ENCODE measurements at regions not wholly inside any gene's neighbourhood (a gene's known extent, or its start where the extent isn't known, plus 50 kb on each side); places are given as distances from the start of the nearest gene placed in this dataset.
"Not testable (repeated sequence)": the region's sequence is repeated elsewhere in the genome, so short reads cannot be mapped to it uniquely, and the experiment has no call there.

- DNase-seq: no peak
Measured at GRCh38 chr16:8109510-8110369, 480.6 kb downstream of the TMEM114 start.

- DNase-seq: no peak
Measured at GRCh38 chr16:8108991-8109509, 481.3 kb downstream of the TMEM114 start.

DNA sequence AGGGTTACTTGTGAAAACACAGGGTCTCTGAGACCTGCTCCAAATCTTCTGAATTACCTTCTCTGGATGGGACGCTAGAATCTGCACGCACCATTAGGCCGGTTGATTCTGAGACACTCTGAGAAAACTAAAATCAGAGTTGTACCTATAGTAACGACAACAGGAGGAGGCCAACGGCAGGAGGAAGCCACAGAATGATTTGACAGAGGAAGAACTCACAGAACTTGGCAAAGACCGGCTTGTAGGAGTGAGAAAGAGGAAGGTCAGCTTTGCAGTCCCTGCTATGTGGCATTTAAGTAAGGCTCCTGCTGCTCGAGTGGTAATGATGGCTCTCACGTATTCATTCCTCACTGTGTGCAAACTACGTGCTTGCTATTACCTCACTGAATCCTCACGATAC lies 483.0 kb downstream of the TMEM114 start:
- no peak for DNase-seq

DNA sequence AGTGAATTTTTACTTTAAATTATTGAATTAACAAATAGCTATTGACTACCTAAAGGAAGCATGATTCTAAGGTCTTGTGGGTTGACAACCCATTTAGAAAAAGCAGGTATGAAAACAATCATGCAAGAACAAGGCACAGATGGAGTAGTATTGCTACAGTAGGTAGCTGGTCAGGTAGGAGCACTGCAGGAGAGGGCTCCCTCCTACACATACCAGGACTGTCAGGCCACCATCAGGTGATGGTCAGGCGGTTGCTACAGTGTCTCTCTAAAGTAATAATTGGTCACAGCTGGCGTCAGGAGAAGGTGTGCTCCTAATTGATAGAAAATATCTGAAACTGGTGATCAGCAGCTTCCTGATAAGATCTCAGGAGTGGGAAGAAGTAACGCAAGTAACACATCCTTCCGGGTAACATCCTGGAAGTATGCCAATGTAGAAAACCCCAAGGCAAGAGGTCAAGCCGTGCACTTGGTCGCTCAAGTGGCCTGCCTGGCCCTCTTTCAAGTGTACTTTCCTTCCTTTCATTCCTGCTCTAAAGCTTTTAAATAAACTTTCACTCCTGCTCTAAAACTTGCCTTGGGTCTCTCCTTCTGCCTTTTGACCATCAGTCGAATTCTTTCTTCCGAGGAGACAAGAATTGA lies 486.5 kb downstream of the TMEM114 start:
- no peak for DNase-seq

GRCh38 chr16:8099586-8099985 lies 490.7 kb downstream of the TMEM114 start:
- DNase-seq: no peak

DNA sequence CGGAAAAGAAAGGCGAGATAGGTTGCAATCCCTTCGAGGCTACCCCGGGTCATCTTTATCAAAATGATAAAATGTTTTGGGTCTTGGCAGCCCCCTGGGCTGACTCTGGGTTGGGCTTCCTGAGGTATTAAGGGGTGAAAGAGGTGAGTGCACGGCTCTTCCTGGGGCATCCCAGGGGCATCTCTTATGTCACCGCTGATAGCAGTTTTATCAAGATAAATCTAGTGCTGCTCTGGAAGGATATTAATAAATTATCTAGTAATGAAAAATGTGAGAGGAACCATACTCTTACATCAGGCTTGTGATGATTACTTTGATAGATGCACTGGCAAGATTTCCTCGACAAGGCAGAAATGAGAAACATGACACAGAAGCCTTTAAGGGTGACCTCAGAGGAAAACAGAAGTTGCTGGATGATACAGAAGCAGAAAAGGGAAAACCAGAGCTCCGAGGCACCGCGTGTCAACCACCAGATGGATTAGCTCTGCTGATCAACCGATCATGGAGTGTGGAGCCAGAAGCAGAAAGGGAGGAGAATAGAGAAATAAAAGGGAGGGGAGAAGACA lies 491.3 kb downstream of the TMEM114 start:
- no peak for DNase-seq

- no peak for DNase-seq
Measured at GRCh38 chr16:8096211-8096610, 494.1 kb downstream of the TMEM114 start.

- DNase-seq: no peak
Measured at GRCh38 chr16:8094696-8095095, 495.6 kb downstream of the TMEM114 start.

GRCh38 chr16:8088820-8089338 lies 501.4 kb downstream of the TMEM114 start:
- DNase-seq: no peak

DNA sequence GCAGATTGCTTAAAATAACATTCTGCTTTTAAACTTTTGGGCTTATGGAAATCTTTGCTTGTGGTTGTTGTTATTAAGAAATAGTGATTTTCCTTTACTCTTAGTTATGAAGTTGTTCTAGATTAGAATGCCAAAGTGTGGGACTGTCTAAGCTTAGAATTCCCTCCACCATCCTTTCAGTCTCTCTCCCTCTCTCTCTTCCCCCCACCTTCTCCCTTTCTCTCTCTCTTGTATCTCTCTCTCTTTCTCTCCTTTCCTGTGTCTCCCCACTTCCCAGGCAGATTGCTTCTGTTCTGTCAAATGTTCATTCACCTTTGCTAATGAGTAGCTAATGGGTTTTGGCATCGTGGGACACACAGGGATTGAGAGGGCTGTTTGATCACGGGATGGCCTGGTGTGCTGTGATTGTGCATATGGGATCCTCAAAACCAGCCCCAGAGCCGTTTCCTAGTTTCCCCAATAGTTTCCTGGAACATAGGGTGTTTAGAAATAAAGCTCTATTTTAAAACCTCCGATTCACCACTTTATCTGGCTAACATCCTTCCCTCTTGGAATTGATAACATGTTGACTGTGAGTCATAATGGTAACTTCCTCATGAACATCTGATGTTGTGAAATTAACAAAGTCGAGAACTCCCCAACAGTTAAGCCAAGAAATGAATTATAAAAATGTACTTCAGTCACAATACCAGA lies 502.6 kb downstream of the TMEM114 start:
- no peak for DNase-seq

GRCh38 chr16:8087146-8087545 lies 503.2 kb downstream of the TMEM114 start:
- no peak for DNase-seq

- DNase-seq: no peak
Measured at GRCh38 chr16:8084882-8085281, 505.4 kb downstream of the TMEM114 start.

- DNase-seq: no peak
Measured at GRCh38 chr16:8084302-8084701, 506.0 kb downstream of the TMEM114 start.

DNA sequence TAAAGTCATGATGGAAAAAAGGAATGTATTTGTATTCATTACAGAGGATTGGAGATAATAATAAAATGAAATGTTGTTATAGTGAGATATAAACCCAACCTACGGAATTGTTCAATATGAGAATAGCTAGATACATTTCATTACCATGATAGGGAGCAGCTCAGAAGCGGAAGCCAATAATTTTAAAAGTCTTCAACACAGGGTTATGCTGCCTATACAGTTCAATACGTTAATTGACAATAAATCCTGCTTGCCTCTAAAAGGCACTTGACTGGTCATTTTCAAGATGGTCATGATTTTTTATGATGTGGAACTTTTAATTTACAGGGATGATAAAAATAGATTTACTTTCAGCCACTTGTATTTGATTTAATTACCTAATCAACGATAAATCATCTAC lies 506.8 kb downstream of the TMEM114 start:
- no peak for DNase-seq

DNA sequence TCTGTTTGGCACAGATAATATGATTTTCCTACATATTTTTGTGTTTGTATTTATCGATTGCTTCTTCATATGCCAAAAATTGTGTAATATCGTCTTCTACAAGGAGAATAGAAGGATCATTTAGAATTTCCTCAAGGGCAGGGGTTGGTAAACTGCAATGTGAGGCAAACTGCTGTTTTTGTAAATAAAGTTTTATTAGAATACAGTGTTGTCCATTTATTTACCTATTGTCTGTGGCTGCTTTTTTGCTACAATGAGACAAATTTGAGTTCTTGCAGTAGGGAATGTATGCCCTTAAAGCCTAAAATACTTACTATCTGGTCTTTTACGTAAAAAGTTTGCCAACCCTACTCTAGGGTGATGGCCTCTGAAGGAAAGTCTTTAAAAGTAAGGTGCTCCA lies 509.5 kb downstream of the TMEM114 start:
- no peak for DNase-seq

- DNase-seq: no peak
Measured at GRCh38 chr16:8075271-8075670, 515.0 kb downstream of the TMEM114 start.

- no peak for DNase-seq
Measured at GRCh38 chr16:8070506-8070905, 519.8 kb downstream of the TMEM114 start.

GRCh38 chr16:8068225-8068624 lies 522.1 kb downstream of the TMEM114 start:
- DNase-seq: not testable (repeated sequence)

GRCh38 chr16:8063159-8063558 lies 527.2 kb downstream of the TMEM114 start:
- no peak for DNase-seq

GRCh38 chr16:8062677-8063076 lies 527.6 kb downstream of the TMEM114 start:
- DNase-seq: no peak

- no peak for DNase-seq
Measured at GRCh38 chr16:8055761-8056160, 534.5 kb downstream of the TMEM114 start.

DNA sequence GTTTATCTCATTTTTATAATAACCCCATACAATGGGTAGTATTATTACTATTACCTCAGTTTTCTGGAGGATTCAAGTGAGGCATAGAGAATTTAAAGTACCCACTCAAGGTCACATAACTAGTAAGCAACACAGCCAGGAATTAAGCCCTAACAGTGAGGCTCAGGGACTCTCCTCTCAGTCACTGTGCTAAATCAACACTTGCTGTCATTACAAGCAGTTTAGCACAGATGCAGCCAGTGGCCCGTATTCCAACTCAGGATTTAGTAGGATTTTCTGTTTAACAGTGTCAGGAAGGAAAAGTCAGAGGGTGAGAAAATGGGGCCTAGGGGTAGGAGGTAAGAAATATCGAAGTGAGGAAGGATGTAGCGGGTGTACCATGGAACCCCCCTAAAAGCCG lies 536.9 kb downstream of the TMEM114 start:
- no peak for DNase-seq

GRCh38 chr16:8048433-8048832 lies 541.9 kb downstream of the TMEM114 start:
- DNase-seq: no peak
